HG03097 (cell line): ENCODE measurements at regions not wholly inside any gene's neighbourhood (a gene's known extent, or its start where the extent isn't known, plus 50 kb on each side); places are given as distances from the start of the nearest gene placed in this dataset.
"Not testable (repeated sequence)": the region's sequence is repeated elsewhere in the genome, so short reads cannot be mapped to it uniquely, and the experiment has no call there.

ENCODE experiments used
- ATAC-seq: cut with Tn5 transposase; IDR thresholded peaks from one replicate; pipeline ENCODE4 v1.9.1; 2021; ENCODE audit not compliant: unreplicated experiment, low FRiP score

DNA sequence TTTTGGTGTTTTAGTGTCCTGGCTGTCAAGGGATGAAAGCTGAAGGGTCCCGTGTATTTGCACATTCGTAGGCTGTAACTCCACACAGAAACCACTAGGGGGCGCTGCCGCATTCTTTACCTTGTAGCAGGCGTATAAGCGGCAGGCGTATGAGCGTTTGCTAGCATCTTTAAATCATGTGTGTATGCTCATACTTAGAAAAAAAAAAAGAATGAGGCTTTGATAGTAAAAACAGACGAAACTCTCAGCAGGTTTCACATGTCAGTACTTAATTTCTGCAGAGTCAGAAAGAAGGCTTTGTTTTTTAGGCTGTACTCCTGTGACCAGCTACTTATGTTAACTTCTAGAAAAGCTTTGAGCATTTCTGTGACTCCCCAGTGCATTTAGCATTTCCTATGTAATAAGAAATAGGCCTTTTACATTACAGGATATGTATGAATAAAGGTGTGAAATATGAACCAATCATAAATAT is 218.8 kb upstream of the ADAMTSL1 start:
- peak; percentile 89 for ATAC-seq

- no peak for ATAC-seq
These were observed 218.2 kb upstream of the ADAMTSL1 start for GRCh38 chr9:18255747-18256146.

DNA sequence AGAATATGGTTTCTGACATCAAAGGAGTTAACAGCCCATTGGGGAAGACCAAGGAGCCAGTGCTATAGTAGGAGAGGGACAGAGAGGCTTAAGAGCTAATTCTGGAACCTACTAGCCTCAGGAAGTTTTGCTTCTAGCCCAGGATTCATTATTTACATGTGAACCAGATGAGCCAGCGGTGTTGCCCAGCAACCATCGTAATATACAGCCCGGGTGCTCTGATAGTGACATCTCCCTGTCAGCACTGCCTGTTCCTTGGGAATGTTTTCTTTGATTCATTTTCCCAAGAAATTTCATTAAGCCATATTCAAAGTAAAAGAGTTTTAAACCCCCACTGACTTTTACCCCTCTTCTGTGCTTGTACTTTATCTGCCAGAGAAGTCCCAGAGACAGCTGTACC is 217.4 kb upstream of the ADAMTSL1 start:
- no peak for ATAC-seq

- no peak for ATAC-seq
These were observed 213.4 kb upstream of the ADAMTSL1 start for GRCh38 chr9:18260521-18260920.

GRCh38 chr9:18261181-18261580 is 212.8 kb upstream of the ADAMTSL1 start:
- ATAC-seq, result no peak

- no peak for ATAC-seq
These were observed 210.6 kb upstream of the ADAMTSL1 start for GRCh38 chr9:18263377-18263776.

- ATAC-seq, result no peak
These were observed 205.6 kb upstream of the ADAMTSL1 start for GRCh38 chr9:18268381-18268780.

- ATAC-seq, result no peak
These were observed 204.4 kb upstream of the ADAMTSL1 start for GRCh38 chr9:18269561-18269960.

- ATAC-seq, result no peak
These were observed 199.3 kb upstream of the ADAMTSL1 start for GRCh38 chr9:18274693-18275092.

DNA sequence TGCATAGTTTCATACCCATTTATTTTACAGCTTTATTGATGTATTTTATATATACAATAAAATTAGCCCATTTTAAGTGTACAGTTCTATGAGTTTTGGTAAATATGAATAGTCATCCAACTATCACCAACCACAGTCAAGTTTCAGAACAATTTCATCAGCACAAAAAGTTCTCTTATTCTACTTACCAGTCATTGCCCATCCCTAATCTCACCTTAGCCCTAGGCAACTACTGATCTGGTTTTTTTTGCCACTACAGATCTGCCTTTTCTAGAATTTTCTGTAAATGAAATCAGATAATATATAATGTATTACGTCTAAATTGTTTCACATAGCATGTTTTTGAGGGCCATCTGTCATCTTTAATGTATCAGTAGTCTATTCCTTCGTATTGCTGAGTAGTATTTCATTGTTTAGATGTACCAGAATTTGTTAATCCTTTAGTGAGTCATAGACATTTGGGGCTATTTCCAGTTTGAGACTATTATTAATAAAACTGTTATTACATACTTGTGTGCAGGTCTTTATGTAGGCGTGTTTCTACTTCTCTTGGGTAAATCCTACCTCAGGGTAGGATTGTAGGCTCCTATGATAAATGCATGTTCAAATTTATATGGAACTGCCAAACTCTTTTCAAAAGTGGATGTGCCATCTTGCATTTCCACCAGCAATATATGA is 198.5 kb upstream of the ADAMTSL1 start:
- no peak for ATAC-seq

GRCh38 chr9:18281291-18281690 is 192.7 kb upstream of the ADAMTSL1 start:
- no peak for ATAC-seq

- ATAC-seq, result no peak
These were observed 179.7 kb upstream of the ADAMTSL1 start for GRCh38 chr9:18294229-18294628.

GRCh38 chr9:18296702-18297055 is 177.3 kb upstream of the ADAMTSL1 start:
- no peak for ATAC-seq

- ATAC-seq, result no peak
These were observed 176.7 kb upstream of the ADAMTSL1 start for GRCh38 chr9:18297056-18297841.

- no peak for ATAC-seq
These were observed 174.5 kb upstream of the ADAMTSL1 start for GRCh38 chr9:18299449-18299848.

GRCh38 chr9:18305167-18305806 is 168.7 kb upstream of the ADAMTSL1 start:
- not testable (repeated sequence) for ATAC-seq

DNA sequence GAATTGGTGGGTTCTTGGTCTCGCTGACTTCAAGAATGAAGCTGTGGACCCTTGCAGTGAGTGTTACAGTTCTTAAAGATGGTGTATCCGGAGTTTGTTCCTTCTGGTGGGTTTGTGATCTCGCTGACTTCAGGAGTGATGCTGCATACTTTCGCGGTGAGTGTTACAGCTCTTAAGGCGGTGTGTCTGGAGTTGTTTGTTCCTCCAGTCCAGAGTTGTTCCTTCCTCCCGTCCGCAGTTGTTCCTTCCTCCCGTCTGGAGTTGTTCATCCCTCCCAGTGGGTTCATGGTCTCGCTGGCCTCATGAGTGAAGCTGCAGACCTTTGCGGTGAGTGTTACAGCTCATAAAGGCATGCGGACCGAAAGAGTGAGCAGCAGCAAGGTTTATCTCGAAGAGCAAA is 159.6 kb upstream of the ADAMTSL1 start:
- no peak for ATAC-seq

DNA sequence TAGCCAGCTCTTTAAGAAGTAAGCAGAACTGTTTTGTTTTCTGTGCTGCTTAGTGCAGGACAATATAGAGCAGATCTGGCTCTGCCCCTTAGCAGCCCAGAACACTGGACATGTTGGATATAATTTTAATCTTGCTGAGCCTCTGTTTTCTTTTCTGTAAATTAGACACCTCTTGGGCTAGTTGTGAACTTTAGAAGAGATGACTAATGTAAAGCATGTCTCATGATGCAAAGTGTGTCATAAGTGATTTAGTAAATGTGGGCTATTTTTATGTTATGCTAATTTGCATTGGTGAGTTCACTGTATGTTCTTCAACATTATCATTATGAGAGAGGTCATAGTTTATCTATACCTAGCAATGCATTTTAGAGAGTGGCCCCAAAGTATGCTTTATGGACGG is 156.1 kb upstream of the ADAMTSL1 start:
- ATAC-seq, result no peak

DNA sequence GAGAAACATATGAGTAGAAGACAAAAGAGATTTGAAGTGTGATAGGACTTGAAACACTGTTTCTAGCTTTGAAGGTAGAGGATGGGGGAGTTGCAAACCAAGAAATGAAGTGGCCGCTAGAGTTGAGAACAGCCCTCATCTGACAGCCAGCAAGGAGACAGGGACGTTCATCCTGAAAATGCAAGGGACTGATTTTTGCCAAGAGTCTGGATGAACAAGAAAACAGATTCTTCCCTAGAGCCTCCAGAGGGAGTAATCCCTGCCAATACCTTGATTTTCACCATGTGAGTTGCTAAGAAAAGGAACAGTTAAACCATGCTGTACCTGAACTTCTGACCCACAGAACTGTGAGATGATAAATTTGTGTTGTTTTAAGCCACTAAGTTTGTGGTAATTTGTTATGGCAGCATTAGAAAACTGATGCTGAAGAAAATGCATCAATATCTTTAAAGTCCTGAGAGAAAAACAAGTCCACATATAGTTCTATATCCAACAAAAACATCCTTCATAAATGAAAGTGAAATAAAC is 154.0 kb upstream of the ADAMTSL1 start:
- ATAC-seq, result no peak

GRCh38 chr9:18324928-18325745 is 148.8 kb upstream of the ADAMTSL1 start:
- no peak for ATAC-seq

GRCh38 chr9:18325746-18326011 is 148.3 kb upstream of the ADAMTSL1 start:
- ATAC-seq, result not testable (repeated sequence)
